ENCODE measurements at regions not wholly inside any gene's neighbourhood (a gene's known extent, or its start where the extent isn't known, plus 50 kb on each side); places are given as distances from the start of the nearest gene placed in this dataset.

DNA sequence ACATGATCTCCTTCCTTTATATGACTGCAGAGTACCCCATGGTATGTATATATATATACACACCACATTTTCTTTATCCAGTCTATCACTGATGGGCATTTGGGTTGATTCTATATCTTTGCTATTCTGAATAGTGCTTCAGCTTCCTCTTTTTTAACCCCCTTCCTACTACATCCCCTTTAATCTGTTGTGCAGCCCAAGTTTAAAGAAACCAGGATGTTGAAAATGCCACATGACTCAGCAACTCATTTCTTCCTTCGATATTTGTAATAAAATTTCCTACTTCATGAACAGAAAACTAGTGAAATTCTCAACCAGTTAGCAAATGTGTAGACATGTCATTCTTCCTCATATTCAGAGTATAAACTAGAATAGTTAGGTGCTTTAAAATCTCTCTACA, 1245.7 kb upstream of the SORCS1 start:
- no peak overlapping the region for H3K9ac ChIP-seq
- no peaks in the 10 kb centered on the region for H3K4me1 ChIP-seq (ENCODE audit: low read depth, poor library complexity, severe bottlenecking)
- H3K36me3 ChIP-seq (ENCODE audit: insufficient read depth) = no peaks in the 10 kb centered on the region
- H2AFZ ChIP-seq (ENCODE audit: low read depth) = no peak overlapping the region
- H3K79me2 ChIP-seq (ENCODE audit: insufficient read depth, low read depth) = no peaks in the 10 kb centered on the region
- H3K27me3 ChIP-seq (ENCODE audit: insufficient read depth, low read depth) = no peaks in the 10 kb centered on the region
- H3K4me3 ChIP-seq (IDR thresholded peaks at IDR 0.05; ENCODE audit: insufficient read depth, low read depth, low read length) = no peak overlapping the region
- no peak overlapping the region for H3K4me2 ChIP-seq
- H3K27ac ChIP-seq = no peak overlapping the region
- no peaks in the 10 kb centered on the region for H4K20me1 ChIP-seq (ENCODE audit: insufficient read depth)
- TF ChIP-seq, protein P1, sequence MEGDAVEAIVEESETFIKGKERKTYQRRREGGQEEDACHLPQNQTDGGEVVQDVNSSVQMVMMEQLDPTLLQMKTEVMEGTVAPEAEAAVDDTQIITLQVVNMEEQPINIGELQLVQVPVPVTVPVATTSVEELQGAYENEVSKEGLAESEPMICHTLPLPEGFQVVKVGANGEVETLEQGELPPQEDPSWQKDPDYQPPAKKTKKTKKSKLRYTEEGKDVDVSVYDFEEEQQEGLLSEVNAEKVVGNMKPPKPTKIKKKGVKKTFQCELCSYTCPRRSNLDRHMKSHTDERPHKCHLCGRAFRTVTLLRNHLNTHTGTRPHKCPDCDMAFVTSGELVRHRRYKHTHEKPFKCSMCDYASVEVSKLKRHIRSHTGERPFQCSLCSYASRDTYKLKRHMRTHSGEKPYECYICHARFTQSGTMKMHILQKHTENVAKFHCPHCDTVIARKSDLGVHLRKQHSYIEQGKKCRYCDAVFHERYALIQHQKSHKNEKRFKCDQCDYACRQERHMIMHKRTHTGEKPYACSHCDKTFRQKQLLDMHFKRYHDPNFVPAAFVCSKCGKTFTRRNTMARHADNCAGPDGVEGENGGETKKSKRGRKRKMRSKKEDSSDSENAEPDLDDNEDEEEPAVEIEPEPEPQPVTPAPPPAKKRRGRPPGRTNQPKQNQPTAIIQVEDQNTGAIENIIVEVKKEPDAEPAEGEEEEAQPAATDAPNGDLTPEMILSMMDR (conservative IDR thresholded peaks at IDR 0.05; ENCODE audit: low read depth, low read length) = no peak

DNA sequence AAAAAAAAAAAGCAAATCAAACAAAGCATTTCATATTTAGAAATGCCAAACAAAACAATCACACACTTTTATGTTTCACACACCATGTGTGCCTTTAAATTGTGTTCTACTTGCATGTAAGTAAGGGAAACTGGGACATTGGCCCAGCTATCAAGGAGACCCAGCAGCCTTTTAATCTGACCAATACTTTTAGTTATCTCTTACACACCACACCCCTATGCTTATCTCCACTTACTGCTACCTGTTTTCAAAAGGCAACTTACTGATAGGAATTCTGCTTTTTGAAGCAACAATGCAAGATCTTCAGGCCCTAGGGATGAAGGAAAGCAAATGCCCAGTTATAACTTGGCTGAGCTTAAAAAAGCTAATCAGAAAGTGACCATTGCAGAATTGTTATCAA, 1244.8 kb upstream of the SORCS1 start:
- Histone ChIP-seq H3K36me3 (ENCODE audit: insufficient read depth) (no peaks in the 10 kb centered on the region), H4K20me1 (ENCODE audit: insufficient read depth) (no peaks in the 10 kb centered on the region), H3K79me2 (ENCODE audit: insufficient read depth, low read depth) (no peaks in the 10 kb centered on the region), H3K4me3 (IDR thresholded peaks at IDR 0.05; ENCODE audit: insufficient read depth, low read depth, low read length) (no peak overlapping the region), H3K4me2 (no peak overlapping the region), H3K9ac (no peak overlapping the region), H3K27me3 (ENCODE audit: insufficient read depth, low read depth) (no peaks in the 10 kb centered on the region), H3K4me1 (ENCODE audit: low read depth, poor library complexity, severe bottlenecking) (no peaks in the 10 kb centered on the region), H3K27ac (no peak overlapping the region), H2AFZ (ENCODE audit: low read depth) (no peak overlapping the region)
- TF ChIP-seq, protein P1 (conservative IDR thresholded peaks at IDR 0.05; ENCODE audit: low read depth, low read length) = no peak

DNA sequence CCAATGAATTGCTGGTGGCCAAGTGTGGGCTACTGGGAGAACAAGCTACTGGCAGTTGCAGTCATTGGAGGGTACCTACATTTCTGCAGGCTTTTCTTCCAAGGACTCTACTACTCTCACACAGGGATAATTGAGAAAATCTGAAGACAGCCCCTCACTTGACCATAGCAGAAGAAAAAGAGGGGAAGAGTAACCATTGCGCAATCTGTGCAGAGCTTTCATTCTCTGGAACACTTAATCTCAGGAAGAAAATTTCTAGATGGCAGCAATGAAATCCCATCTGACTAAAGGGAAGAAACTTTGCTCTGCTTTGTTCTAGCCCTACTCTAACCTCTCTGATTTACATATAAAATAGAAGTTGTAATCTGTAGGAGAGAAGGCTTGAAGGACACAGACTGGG, 1239.6 kb upstream of the SORCS1 start:
- H3K79me2 ChIP-seq (ENCODE audit: insufficient read depth, low read depth) = no peaks in the 10 kb centered on the region
- no peaks in the 10 kb centered on the region for H3K27me3 ChIP-seq (ENCODE audit: insufficient read depth, low read depth)
- TF ChIP-seq, protein P1 (conservative IDR thresholded peaks at IDR 0.05; ENCODE audit: low read depth, low read length) = no peak
- H3K36me3 ChIP-seq (ENCODE audit: insufficient read depth) = no peaks in the 10 kb centered on the region
- no peaks in the 10 kb centered on the region for H3K4me1 ChIP-seq (ENCODE audit: low read depth, poor library complexity, severe bottlenecking)
- no peak overlapping the region for H3K27ac ChIP-seq
- H2AFZ ChIP-seq (ENCODE audit: low read depth) = no peak overlapping the region
- H3K4me3 ChIP-seq (IDR thresholded peaks at IDR 0.05; ENCODE audit: insufficient read depth, low read depth, low read length) = no peak overlapping the region
- no peaks in the 10 kb centered on the region for H4K20me1 ChIP-seq (ENCODE audit: insufficient read depth)
- no peak overlapping the region for H3K4me2 ChIP-seq
- H3K9ac ChIP-seq = no peak overlapping the region

DNA sequence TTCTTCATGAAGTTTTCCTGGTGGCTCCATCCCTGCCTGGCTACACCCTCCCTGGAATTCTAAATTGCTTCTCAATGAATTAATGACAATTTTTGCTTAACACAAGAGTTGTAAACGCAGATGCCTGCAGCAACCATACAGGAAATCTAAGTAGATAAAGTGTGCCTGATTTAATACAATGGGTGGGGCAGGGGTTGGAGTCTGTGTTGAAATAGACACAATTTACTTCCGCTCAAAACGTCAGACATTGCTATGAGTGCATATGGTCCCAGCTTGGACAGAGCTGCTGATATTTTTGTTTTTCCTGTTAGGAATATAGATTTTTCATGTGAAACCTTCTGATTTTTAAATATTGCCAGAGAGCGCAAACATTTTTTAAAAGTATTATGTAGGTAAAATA, 1235.0 kb upstream of the SORCS1 start:
- Histone ChIP-seq H3K27ac (no peak overlapping the region), H2AFZ (ENCODE audit: low read depth) (no peak overlapping the region), H3K36me3 (ENCODE audit: insufficient read depth) (no peaks in the 10 kb centered on the region)

More for the DNA sequence above, 1235.0 kb upstream of the SORCS1 start:
- H3K4me2 ChIP-seq = no peak overlapping the region
- no peaks in the 10 kb centered on the region for H3K79me2 ChIP-seq (ENCODE audit: insufficient read depth, low read depth)
- no peaks in the 10 kb centered on the region for H4K20me1 ChIP-seq (ENCODE audit: insufficient read depth)
- H3K4me3 ChIP-seq (IDR thresholded peaks at IDR 0.05; ENCODE audit: insufficient read depth, low read depth, low read length) = no peak overlapping the region
- no peaks in the 10 kb centered on the region for H3K27me3 ChIP-seq (ENCODE audit: insufficient read depth, low read depth)
- TF ChIP-seq, protein P1 (conservative IDR thresholded peaks at IDR 0.05; ENCODE audit: low read depth, low read length) = no peak
- no peaks in the 10 kb centered on the region for H3K4me1 ChIP-seq (ENCODE audit: low read depth, poor library complexity, severe bottlenecking)
- H3K9ac ChIP-seq = no peak overlapping the region

All from KMS-11 (cell line).